ENCODE measurements at regions not wholly inside any gene's neighbourhood (a gene's known extent, or its start where the extent isn't known, plus 50 kb on each side); places are given as distances from the start of the nearest gene placed in this dataset.
"Not testable (repeated sequence)": the region's sequence is repeated elsewhere in the genome, so short reads cannot be mapped to it uniquely, and the experiment has no call there.

GRCh38 chr9:21615018-21615417 is 132.9 kb upstream of the IFNE start:
- H3K4me3 ChIP-seq = no peak overlapping the region
- no peak for TF ChIP-seq CTCF (IDR thresholded peaks at IDR 0.05; ENCODE audit: borderline replicate concordance)
- H3K4me1 ChIP-seq = no peaks in the 10 kb centered on the region
- no peak for DNase-seq
- H3K27me3 ChIP-seq (ENCODE audit: low read depth) = peaks cover 6% of the 10 kb centered on the region
- H3K36me3 ChIP-seq = no peaks in the 10 kb centered on the region
- intact Hi-C loops (cut with micrococcal nuclease) = no loop called here
- no peak overlapping the region for H3K27ac ChIP-seq (replicated peaks)
- no peaks in the 10 kb centered on the region for H3K9me3 ChIP-seq (replicated peaks)

- no peaks in the 10 kb centered on the region for H3K4me1 ChIP-seq
- no peaks in the 10 kb centered on the region for H3K36me3 ChIP-seq
- H3K27ac ChIP-seq (replicated peaks) = no peak overlapping the region
- intact Hi-C loops (cut with micrococcal nuclease) = no loop called here
- no peak for DNase-seq
- peaks cover 6% of the 10 kb centered on the region for H3K27me3 ChIP-seq (ENCODE audit: low read depth)
- H3K9me3 ChIP-seq (replicated peaks) = no peaks in the 10 kb centered on the region
- TF ChIP-seq CTCF (IDR thresholded peaks at IDR 0.05; ENCODE audit: borderline replicate concordance) = no peak
- no peak overlapping the region for H3K4me3 ChIP-seq
Observed at GRCh38 chr9:21615446-21615845, 133.3 kb upstream of the IFNE start.

DNA sequence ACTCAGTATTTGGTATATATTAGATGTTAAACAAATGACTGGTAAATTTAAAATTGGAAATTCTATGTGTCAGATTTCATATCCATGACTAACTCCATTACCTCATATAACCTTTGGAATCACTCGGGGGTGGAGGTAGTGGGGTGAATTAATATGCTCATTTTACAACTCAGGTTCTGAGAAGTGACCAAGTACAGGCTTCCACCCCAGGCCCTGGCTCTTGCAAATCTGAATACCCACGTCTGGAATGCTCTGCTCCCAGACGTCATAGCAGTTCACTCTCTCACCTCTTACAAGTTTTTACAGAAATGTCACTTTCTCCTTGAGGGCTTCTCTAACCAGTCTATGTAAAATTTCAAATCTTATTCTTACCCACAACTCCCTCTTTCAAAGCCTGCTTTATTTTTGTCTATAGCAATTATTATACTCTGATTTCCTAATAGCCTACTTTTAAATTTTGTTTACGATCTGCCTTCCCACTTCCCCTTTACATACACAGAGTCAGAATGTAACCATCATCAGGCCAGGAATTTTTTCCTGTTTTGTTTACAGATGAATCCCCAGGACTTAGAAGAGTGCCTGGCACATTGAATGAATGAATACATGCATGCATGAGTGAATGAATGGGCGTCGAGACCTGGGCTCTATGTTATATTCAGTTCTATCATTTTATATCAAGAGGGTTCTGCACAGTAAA is 134.1 kb upstream of the IFNE start:
- no peaks in the 10 kb centered on the region for H3K36me3 ChIP-seq
- intact Hi-C loops (cut with micrococcal nuclease) = no loop called here
- DNase-seq = no peak

GRCh38 chr9:21624675-21625644 is 142.8 kb upstream of the IFNE start:
- Histone ChIP-seq H3K36me3 (no peaks in the 10 kb centered on the region), H3K27ac (replicated peaks) (no peak overlapping the region), H3K27me3 (ENCODE audit: low read depth) (peaks cover 7% of the 10 kb centered on the region), H3K9me3 (replicated peaks) (no peaks in the 10 kb centered on the region), H3K4me1 (no peaks in the 10 kb centered on the region), H3K4me3 (no peak overlapping the region)
- DNase-seq = no peak
- TF ChIP-seq CTCF (IDR thresholded peaks at IDR 0.05; ENCODE audit: borderline replicate concordance) = no peak
- intact Hi-C loops (cut with micrococcal nuclease) = no loop called here

More for the DNA sequence above, 134.1 kb upstream of the IFNE start:
- peaks cover 6% of the 10 kb centered on the region for H3K27me3 ChIP-seq (ENCODE audit: low read depth)
- H3K4me1 ChIP-seq = no peaks in the 10 kb centered on the region
- H3K9me3 ChIP-seq (replicated peaks) = no peaks in the 10 kb centered on the region
- no peak overlapping the region for H3K4me3 ChIP-seq
- TF ChIP-seq CTCF (IDR thresholded peaks at IDR 0.05; ENCODE audit: borderline replicate concordance) = no peak
- no peak overlapping the region for H3K27ac ChIP-seq (replicated peaks)

DNA sequence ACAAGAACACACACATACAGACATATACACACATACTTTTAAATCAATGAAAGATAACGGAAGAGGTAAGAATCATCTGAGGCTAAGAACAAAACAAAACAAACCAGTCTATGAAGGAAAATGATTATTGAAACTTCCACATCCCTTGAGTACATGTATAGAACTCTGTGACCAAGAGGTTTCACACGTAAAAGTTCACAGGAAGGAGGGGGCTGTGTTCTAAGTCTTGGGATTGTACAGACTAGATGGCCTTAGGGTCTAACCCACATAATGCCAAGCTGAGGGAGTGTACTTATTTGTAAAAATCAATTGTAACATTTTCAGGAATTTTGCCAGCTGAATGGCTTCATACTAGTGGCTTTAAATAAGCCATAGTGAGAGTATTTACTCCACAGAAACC is 144.4 kb upstream of the IFNE start:
- Histone ChIP-seq H3K9me3 (replicated peaks) (no peaks in the 10 kb centered on the region), H3K4me1 (no peaks in the 10 kb centered on the region), H3K36me3 (no peaks in the 10 kb centered on the region), H3K27ac (replicated peaks) (no peak overlapping the region), H3K27me3 (ENCODE audit: low read depth) (peaks cover 7% of the 10 kb centered on the region), H3K4me3 (no peak overlapping the region)
- intact Hi-C loops (cut with micrococcal nuclease) = no loop called here
- TF ChIP-seq CTCF (IDR thresholded peaks at IDR 0.05; ENCODE audit: borderline replicate concordance) = no peak
- no peak for DNase-seq

DNA sequence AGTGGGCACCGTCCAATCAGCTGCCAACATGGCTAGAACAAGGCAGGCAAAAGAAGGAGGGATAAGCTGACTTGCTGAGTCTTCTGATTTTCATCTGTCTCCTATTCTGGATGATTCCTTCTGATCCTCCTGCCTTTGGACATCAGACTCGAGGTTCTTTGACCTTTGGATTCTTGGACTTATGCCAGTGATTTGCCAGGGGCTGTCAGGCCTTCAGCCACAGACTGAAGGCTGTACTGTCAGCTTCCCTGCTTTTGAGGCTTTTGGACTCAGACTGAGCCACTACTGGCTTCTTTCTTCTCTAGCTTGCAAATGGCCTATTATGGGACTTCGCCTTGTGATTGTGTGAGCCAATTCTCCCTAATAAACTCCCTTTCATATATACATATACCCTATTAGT is 146.8 kb upstream of the IFNE start:
- H3K27me3 ChIP-seq (ENCODE audit: low read depth); H3K4me1 ChIP-seq; DNase-seq; intact Hi-C loops (cut with micrococcal nuclease); H3K27ac ChIP-seq (replicated peaks); H3K36me3 ChIP-seq; H3K4me3 ChIP-seq; H3K9me3 ChIP-seq (replicated peaks): not testable (repeated sequence)
